ENCODE measurements at regions not wholly inside any gene's neighbourhood (a gene's known extent, or its start where the extent isn't known, plus 50 kb on each side); places are given as distances from the start of the nearest gene placed in this dataset.
A peak's percentile ranks its signal among the peaks of the same experiment; 100 is the strongest.

- no peak for DNase-seq
Observed at GRCh38 chr4:180799798-180800197, 1443.4 kb upstream of the TENM3 start.

DNA sequence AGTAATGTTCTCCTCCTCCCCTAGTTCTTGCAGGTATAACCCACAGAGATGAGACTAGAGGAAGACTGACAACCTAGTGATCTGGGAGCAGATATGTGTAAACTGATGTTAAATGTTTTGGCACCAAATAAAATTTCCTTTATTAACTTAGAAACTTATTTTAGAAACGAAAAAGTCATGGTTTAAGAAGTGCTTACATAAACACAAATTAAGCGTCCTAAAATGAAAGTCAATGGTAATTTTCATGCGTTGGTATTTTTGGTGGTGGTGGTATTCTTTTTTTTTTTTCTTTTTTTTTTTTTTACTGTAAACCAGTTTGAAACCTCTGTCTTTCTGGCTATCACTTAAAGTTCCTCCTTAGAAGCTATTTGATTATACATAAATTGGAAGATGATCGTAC is 1438.1 kb upstream of the TENM3 start:
- no peak for DNase-seq

DNA sequence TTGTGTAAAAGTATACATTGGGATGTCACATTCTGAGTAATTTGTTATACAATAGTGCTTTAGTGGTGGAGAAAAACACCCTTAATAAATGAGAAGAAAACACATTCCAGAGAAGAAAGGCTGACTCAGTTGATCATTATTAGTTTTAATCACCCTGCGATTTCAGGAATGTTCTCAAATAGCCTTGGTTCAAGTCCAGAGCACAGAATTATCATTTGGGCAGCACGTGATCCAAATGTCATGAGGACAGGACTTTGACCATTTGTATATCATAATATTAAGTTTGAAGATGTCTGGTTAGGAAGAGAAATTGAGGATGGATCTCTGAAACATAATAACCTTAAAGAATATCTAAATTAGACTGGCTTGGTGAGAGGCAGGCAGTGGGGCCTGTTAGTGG is 1434.3 kb upstream of the TENM3 start:
- DNase-seq: no peak

- no peak for DNase-seq
Observed at GRCh38 chr4:180809439-180809838, 1433.8 kb upstream of the TENM3 start.

DNA sequence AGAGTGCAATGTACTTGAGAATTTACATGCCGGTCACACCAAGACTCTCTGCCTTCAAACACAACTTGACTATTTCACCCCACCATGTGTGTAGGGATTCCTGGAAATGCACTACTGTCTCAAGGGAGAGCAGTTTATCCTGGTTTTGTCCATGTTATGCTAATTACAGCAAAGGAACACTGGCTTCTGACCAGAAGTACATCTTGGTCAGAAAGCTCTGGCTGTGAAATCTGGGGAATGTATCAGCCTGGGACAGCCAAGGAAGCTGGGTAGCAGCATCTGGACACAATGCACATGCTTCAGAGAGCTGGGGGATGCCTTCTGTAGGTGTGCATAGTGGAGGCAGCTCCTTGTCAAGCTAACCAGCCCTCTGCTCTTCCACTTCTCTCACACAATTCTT is 1432.6 kb upstream of the TENM3 start:
- DNase-seq: no peak

GRCh38 chr4:180811556-180811955 is 1431.6 kb upstream of the TENM3 start:
- DNase-seq: no peak

DNA sequence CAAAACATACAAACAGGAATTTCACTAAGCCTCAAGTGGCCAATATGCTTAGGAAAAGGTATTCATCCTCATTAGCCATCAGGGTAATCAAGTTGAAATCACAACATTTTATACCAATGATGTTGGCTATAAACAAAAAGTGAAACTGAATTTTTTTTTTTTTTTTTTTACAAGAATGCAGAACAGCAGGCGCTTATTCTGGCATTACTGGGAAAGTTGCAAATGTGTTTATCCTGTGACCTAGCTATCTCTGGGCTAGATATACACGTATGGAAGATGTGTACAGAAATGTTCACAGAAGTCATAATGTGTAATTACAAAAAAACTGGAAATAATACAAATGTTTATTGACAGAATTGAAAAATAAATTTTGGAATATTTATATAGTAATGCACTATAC is 1430.4 kb upstream of the TENM3 start:
- no peak for DNase-seq

- no peak for DNase-seq
Observed at GRCh38 chr4:180814875-180815417, 1428.3 kb upstream of the TENM3 start.

DNA sequence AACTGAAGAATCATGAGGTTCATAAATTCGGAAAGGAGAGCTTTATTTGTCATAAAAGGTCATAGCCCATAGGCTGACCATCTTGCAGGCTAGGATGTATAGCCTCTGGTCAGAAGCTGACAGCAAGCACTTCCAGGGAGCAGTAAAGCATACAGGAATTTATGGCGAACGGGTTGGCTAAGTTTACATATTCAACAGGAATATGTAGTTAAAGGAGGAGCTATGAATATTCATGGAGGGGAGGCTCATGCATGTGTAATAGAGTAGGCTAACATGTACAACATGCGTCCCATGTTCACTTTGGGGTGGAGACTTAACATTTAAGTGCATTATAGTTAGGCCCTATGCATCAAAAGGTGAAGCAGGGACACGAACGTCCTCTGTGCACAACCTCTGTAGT is 1425.7 kb upstream of the TENM3 start:
- DNase-seq: no peak

DNA sequence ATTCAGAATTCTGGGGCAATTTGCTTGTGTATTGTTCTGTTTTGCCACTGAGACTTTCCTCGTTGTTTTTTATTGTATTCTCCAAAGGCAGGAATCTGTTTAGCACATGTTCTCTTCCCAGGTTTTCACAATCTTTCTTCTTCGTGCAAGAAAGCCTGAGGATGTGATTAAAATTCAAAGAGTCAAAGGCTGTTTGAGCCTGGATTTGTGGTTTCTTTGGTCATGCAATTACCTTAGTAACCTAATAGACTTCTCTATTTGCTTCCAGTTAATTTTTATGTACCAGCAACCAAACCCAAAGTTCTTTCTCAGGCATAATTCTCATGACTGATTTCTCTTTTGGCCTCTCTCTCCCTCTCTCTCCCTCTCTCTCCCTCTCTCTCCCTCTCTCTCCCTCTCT is 1420.1 kb upstream of the TENM3 start:
- no peak for DNase-seq

DNA sequence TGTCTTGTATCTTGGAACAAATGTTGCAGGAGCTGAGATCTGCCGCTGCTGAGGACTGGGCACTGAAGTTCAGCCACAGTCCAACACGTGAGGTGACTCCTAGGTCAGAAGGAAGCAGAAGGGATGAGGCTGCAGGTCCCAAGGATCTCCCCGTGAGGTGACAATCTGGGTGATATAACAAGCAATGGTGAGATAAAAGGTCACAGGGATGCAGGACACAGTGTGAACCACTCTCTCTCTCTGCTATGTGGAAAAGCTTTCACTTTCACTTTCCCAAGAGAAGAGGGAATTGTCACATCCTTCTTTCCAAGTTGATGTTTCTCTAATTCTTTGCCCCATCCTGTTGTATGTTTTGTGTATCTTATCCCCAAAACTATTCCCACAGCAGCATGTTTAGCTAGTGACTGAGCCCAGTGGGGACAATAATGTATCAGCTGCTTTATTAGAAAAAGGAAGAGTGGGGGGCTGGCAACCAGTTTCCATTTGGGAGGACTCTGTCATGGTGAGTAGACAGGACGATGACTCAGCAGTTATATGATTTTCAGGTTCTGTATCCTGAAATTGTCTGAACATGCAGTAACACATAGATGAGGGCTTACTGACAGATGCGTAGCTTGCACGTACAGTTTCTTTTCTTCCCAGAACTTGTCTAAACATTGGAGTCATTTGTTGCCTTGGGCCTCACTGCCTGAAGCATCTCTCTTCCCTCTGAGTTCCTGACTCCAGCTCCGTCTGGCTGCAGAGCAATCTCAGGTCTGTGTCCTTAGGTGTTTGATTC is 1415.8 kb upstream of the TENM3 start:
- no peak for DNase-seq

- DNase-seq: peak; percentile 45
Observed at GRCh38 chr4:180828455-180829018, 1414.7 kb upstream of the TENM3 start.

- no peak for DNase-seq
Observed at GRCh38 chr4:180832073-180832472, 1411.1 kb upstream of the TENM3 start.

DNA sequence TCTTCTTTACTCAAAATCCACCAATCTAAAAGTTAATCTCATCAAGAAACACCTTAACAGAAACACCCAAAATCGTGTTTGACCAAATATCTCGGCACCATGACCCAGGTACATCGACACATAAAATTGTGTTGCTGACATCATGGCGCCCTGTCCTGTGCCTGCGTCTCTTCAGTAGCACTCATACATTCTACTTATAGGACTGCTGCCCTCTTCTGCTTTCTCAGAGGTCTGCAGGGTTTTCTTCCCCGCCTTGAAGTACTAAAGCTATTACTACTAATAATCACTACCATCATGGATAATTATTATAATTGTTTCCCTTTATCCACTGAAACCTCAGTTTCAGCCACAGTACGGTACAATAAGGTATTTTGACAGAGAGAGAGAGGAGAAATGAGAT is 1403.1 kb upstream of the TENM3 start:
- DNase-seq: no peak

GRCh38 chr4:180850318-180850940 is 1392.8 kb upstream of the TENM3 start:
- no peak for DNase-seq

- DNase-seq: no peak
Observed at GRCh38 chr4:180852738-180853137, 1390.5 kb upstream of the TENM3 start.

DNA sequence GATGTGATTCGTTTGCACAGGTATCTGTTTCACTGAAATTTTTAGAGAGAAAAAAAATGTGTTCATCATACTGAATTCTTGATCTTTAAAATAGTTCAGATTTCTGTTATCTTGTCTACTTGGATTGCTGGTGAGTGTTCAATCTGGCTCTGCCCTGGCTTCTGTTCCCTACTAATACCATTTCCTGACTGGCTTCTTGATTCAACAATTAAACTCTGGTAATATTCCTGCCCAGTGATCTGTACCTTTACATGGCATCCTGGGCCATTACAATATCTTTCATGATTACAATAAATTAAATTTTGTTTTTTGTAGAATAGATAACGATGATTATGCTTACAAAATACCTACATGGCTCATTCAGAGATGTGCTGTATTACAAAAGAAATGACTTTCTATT is 1388.0 kb upstream of the TENM3 start:
- no peak for DNase-seq

DNA sequence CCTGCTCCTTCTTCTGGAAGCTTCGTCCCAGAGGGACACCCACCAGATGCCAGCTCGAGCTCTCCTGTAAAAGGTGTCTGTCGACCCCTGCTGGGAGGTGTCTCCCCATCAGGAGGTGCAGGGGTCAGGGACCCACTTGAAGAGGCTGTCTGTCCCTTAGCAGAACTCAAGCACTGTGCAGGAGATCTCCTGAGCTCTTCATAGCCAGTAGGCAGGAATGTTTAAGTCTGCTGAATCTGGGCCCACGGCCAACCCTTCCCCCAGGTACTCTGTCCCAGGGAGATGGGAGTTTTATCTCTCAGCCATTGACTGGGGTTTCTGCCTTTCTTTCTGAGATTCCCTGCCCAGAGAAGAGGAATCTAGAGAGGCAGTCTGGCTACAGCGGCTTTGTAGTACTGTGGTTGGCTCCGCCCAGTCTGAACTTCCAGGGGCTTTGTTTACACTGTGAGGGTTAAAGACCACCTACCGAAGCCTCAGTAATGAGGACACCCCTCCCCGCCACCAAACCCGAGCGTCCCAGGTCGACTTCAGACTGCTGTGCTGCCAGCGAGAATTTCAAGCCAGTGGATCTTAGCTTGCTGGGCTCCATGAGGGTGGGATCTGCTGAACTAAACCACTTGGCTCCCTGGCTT is 1383.0 kb upstream of the TENM3 start:
- no peak for DNase-seq

DNA sequence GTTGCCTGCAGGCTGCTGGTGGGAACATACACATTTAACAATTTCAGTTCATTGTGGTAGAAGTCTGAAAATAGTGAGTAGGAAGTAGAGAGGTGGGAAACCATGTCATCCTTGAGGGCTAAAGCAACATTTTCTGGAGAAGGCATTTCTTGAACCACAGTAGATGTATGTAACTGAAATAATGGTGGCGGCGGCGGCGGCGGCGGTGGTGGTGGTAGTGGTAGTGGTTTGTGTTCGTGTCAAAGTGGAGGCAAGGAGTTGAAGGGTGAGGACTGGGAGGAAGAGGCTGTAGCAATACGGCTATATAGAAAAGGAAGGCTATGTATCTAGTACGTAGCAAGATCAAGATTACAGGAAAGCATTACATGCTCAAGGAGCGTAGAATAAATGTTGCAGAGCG is 1381.6 kb upstream of the TENM3 start:
- DNase-seq: no peak

- DNase-seq: no peak
Observed at GRCh38 chr4:180866933-180867643, 1376.1 kb upstream of the TENM3 start.

DNA sequence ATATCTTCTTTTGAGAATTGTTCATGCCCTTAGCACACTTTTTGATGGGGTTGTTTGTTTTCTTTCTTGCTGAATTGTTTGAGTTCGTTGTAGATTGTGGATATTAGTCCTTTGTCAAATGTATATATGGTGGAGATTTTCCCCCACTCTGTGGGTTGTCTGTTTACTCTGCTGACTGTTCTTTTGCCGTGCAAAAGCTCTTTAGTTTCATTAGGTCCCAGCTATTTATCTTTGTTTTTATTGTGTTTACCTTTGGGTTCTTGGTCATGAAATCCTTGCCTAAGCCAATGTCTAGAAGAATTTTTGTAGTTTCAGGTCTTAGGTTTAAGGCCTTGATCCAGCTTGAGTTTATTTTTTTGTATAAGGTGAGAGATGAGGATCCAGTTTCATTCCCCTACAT is 1372.6 kb upstream of the TENM3 start:
- DNase-seq: no peak

DNA sequence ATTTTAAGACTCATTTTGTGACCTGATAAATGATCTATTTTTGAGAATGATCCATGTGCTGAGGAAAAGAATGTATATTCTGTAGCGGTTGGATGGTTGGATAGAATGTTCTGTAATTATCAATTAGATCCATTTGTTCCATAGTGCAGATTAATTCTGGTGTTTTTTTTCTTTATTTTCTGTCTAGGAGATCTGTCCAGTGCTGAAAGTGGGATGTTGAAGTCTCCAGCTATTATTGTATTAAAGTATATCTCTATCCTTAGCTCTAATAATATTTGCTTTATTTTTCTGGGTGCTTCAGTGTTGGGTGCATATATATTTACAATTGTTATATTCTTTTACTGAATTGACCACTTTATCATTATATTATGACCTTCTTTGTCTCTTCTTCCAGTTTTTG is 1344.9 kb upstream of the TENM3 start:
- no peak for DNase-seq

GRCh38 chr4:180900781-180901180 is 1342.4 kb upstream of the TENM3 start:
- DNase-seq: no peak

All from amniotic stem cell (primary cell).